Parathyroid adenoma (tissue), 2 donors: ENCODE measurements at regions not wholly inside any gene's neighbourhood (a gene's known extent, or its start where the extent isn't known, plus 50 kb on each side); places are given as distances from the start of the nearest gene placed in this dataset.

Experiments used
- H2AFZ ChIP-seq: fragments of 300-600 bp; sonication (generic); one replicate; pipeline ENCODE4 v1.7.0; 2017; ENCODE audit warnings: antibody characterized with exemption, mild to moderate bottlenecking
- H3K27ac ChIP-seq: fragments of 300-600 bp; sonication (generic); one replicate; pipeline ENCODE4 v1.7.0; 2017
- H3K27me3 ChIP-seq: fragments of 300-600 bp; sonication (generic); one replicate; pipeline ENCODE4 v1.7.0; 2017; ENCODE audit warnings: low read length; ENCODE audit not compliant: control insufficient read depth, insufficient read depth
- H3K36me3 ChIP-seq: fragments of 300-600 bp; sonication (generic); one replicate; pipeline ENCODE4 v1.7.0; 2017; ENCODE audit warnings: low read length; ENCODE audit not compliant: control insufficient read depth, insufficient read depth
- H3K4me1 ChIP-seq: fragments of 300-600 bp; sonication (generic); one replicate; pipeline ENCODE4 v1.7.0; 2017; ENCODE audit warnings: control low read depth
- H3K4me2 ChIP-seq: fragments of 300-600 bp; sonication (generic); one replicate; pipeline ENCODE4 v1.7.0; 2017; ENCODE audit warnings: low read length
- H3K4me3 ChIP-seq: fragments of 300-600 bp; sonication (generic); one replicate; pipeline ENCODE4 v1.7.0; 2017; ENCODE audit warnings: low read depth, low read length
- H3K79me2 ChIP-seq: fragments of 300-600 bp; sonication (generic); one replicate; pipeline ENCODE4 v1.7.0; 2017; ENCODE audit warnings: control low read depth
- H3K9ac ChIP-seq: fragments of 300-600 bp; sonication (generic); one replicate; pipeline ENCODE4 v1.7.0; 2017; ENCODE audit warnings: mild to moderate bottlenecking
- H3K9me3 ChIP-seq: fragments of 300-600 bp; sonication (generic); one replicate; pipeline ENCODE4 v1.7.0; 2017; ENCODE audit warnings: low read length; ENCODE audit not compliant: control insufficient read depth
- CTCF ChIP-seq: fragments of 300-600 bp; sonication (generic); IDR thresholded peaks from one replicate; pipeline ENCODE4 v1.7.0; 2017; ENCODE audit warnings: antibody characterized with exemption, mild to moderate bottlenecking
- donor health status: primary hyperparathyroidism.

GRCh38 chr1:29807689-29808088 lies 571.4 kb downstream of the PTPRU start:
- TF ChIP-seq CTCF = no peak
- no peaks in the 10 kb centered on the region for H3K27me3 ChIP-seq

GRCh38 chr1:29806646-29807319 lies 570.5 kb downstream of the PTPRU start:
- no peaks in the 10 kb centered on the region for H3K9me3 ChIP-seq
- H3K4me2 ChIP-seq = no peak overlapping the region
- no peak for TF ChIP-seq CTCF
- no peak overlapping the region for H2AFZ ChIP-seq
- H3K27me3 ChIP-seq = no peaks in the 10 kb centered on the region
- H3K27ac ChIP-seq = no peak overlapping the region
- H3K79me2 ChIP-seq = no peaks in the 10 kb centered on the region
- H3K36me3 ChIP-seq = no peaks in the 10 kb centered on the region
- H3K4me3 ChIP-seq = no peak overlapping the region
- H3K4me1 ChIP-seq = no peaks in the 10 kb centered on the region
- H3K9ac ChIP-seq = no peak overlapping the region

More at GRCh38 chr1:29807689-29808088, 571.4 kb downstream of the PTPRU start:
- Histone ChIP-seq H3K4me1 (no peaks in the 10 kb centered on the region), H3K9ac (no peak overlapping the region), H3K36me3 (no peaks in the 10 kb centered on the region), H2AFZ (no peak overlapping the region), H3K9me3 (no peaks in the 10 kb centered on the region), H3K27ac (no peak overlapping the region), H3K4me3 (no peak overlapping the region), H3K79me2 (no peaks in the 10 kb centered on the region), H3K4me2 (no peak overlapping the region)

DNA sequence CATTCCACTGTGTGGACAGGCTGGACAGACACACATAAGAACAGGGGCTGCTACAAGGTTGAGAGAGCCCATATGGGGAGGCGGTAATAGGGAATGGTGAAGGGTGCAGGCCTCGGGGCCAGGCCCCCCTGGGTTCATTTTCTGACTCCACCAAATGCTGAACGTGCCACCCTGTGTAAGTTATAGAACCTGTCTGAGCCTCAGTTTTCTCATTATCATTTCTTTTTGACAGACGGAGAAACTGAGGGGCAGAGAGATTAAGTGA lies 569.5 kb downstream of the PTPRU start:
- no peaks in the 10 kb centered on the region for H3K27me3 ChIP-seq

DNA sequence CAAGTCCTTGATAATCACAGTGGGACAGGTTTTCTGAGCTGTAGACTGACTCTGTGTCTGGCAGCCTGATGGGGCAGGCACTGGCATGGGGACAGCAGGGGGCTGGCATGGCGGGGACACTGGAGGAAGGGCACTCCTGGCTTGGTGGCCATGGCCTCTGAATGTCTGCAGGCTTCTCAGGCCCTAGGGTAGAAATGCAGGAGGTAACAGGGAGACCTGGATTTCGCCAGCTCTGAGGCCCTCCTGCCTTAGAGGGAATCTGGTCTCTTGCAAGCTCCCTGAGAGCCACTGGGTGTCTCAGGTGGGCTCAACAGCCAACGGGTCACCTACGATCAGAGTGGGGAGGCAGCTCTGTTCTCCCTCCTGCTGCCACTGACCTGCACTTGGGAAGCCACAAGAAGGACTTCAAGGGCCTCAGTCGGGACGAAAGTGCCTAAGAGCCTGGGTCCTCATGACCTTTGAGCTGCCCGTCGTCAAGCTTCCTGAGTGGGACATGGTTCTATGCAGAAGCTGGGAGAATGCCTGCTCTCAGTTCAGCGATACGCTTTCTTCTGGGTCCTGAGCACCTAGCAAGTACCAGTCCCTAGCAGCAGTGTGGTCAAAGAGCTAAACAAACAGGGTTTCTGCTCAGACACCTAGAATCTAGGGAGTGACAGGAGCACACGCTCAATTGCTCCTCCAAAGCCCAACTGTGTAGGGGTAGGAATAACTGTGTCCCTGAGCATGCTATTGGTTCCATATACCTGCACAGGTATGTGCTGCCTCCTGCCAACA lies 569.0 kb downstream of the PTPRU start:
- Histone ChIP-seq H3K27ac (no peak overlapping the region), H3K4me2 (no peak overlapping the region), H3K36me3 (no peaks in the 10 kb centered on the region), H3K79me2 (no peaks in the 10 kb centered on the region), H3K9ac (no peak overlapping the region), H3K4me1 (no peaks in the 10 kb centered on the region), H3K9me3 (no peaks in the 10 kb centered on the region), H3K27me3 (no peaks in the 10 kb centered on the region), H3K4me3 (no peak overlapping the region), H2AFZ (no peak overlapping the region)
- TF ChIP-seq CTCF = no peak

More for the DNA sequence above, 569.5 kb downstream of the PTPRU start:
- no peak for TF ChIP-seq CTCF
- Histone ChIP-seq H3K9ac (no peak overlapping the region), H3K27ac (no peak overlapping the region), H2AFZ (no peak overlapping the region), H3K4me1 (no peaks in the 10 kb centered on the region), H3K4me3 (no peak overlapping the region), H3K79me2 (no peaks in the 10 kb centered on the region), H3K4me2 (no peak overlapping the region), H3K36me3 (no peaks in the 10 kb centered on the region), H3K9me3 (no peaks in the 10 kb centered on the region)
